ENCODE measurements at regions not wholly inside any gene's neighbourhood (a gene's known extent, or its start where the extent isn't known, plus 50 kb on each side); places are given as distances from the start of the nearest gene placed in this dataset.
"Not testable (repeated sequence)": the region's sequence is repeated elsewhere in the genome, so short reads cannot be mapped to it uniquely, and the experiment has no call there.

- DNase-seq (ENCODE audit: low spot score), result no peak
- TF ChIP-seq, protein P1, sequence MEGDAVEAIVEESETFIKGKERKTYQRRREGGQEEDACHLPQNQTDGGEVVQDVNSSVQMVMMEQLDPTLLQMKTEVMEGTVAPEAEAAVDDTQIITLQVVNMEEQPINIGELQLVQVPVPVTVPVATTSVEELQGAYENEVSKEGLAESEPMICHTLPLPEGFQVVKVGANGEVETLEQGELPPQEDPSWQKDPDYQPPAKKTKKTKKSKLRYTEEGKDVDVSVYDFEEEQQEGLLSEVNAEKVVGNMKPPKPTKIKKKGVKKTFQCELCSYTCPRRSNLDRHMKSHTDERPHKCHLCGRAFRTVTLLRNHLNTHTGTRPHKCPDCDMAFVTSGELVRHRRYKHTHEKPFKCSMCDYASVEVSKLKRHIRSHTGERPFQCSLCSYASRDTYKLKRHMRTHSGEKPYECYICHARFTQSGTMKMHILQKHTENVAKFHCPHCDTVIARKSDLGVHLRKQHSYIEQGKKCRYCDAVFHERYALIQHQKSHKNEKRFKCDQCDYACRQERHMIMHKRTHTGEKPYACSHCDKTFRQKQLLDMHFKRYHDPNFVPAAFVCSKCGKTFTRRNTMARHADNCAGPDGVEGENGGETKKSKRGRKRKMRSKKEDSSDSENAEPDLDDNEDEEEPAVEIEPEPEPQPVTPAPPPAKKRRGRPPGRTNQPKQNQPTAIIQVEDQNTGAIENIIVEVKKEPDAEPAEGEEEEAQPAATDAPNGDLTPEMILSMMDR (IDR thresholded peaks at IDR 0.05; ENCODE audit: extremely low read depth, missing control alignments), result no peak
Measured at GRCh38 chr5:152634586-152634985, 229.5 kb upstream of the NMUR2 start.

- DNase-seq (ENCODE audit: low spot score), result no peak
- TF ChIP-seq, protein P1 (IDR thresholded peaks at IDR 0.05; ENCODE audit: extremely low read depth, missing control alignments), result no peak
Measured at GRCh38 chr5:152638996-152639552, 234.0 kb upstream of the NMUR2 start.

- DNase-seq (ENCODE audit: low spot score), result no peak
- TF ChIP-seq, protein P1 (IDR thresholded peaks at IDR 0.05; ENCODE audit: extremely low read depth, missing control alignments), result no peak
Measured at GRCh38 chr5:152641970-152642805, 237.1 kb upstream of the NMUR2 start.

GRCh38 chr5:152642880-152643279 lies 237.8 kb upstream of the NMUR2 start:
- TF ChIP-seq, protein P1 (IDR thresholded peaks at IDR 0.05; ENCODE audit: extremely low read depth, missing control alignments), result no peak

GRCh38 chr5:152644029-152644728 lies 239.1 kb upstream of the NMUR2 start:
- TF ChIP-seq, protein P1 (IDR thresholded peaks at IDR 0.05; ENCODE audit: extremely low read depth, missing control alignments), result no peak
- DNase-seq (ENCODE audit: low spot score), result no peak

More at GRCh38 chr5:152642880-152643279, 237.8 kb upstream of the NMUR2 start:
- DNase-seq (ENCODE audit: low spot score), result no peak

GRCh38 chr5:152649609-152650008 lies 244.5 kb upstream of the NMUR2 start:
- TF ChIP-seq, protein P1 (IDR thresholded peaks at IDR 0.05; ENCODE audit: extremely low read depth, missing control alignments), result no peak
- DNase-seq (ENCODE audit: low spot score), result no peak

- no peak for DNase-seq (ENCODE audit: low spot score)
Measured at GRCh38 chr5:152650413-152650812, 245.3 kb upstream of the NMUR2 start.

DNA sequence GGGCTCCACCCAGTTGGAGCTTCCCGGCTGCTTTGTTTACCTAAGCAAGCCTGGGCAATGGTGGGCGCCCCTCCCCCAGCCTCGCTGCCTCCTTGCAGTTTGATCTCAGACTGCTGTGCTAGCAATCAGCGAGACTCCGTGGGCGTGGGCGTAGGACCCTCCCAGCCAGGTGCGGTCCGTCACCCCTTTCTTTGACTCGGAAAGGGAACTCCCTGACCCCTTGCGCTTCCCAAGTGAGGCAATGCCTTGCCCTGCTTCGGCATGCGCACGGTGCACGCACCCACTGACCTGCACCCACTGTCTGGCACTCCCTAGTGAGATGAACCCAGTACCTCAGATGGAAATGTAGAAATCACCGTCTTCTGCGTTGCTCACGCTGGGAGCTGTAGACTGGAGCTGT lies 254.4 kb upstream of the NMUR2 start:
- DNase-seq (ENCODE audit: low spot score), result not testable (repeated sequence)

More at GRCh38 chr5:152650413-152650812, 245.3 kb upstream of the NMUR2 start:
- TF ChIP-seq, protein P1 (IDR thresholded peaks at IDR 0.05; ENCODE audit: extremely low read depth, missing control alignments), result no peak

Data from GM20000 (cell line).